ENCODE measurements at regions not wholly inside any gene's neighbourhood (a gene's known extent, or its start where the extent isn't known, plus 50 kb on each side); places are given as distances from the start of the nearest gene placed in this dataset.

DNA sequence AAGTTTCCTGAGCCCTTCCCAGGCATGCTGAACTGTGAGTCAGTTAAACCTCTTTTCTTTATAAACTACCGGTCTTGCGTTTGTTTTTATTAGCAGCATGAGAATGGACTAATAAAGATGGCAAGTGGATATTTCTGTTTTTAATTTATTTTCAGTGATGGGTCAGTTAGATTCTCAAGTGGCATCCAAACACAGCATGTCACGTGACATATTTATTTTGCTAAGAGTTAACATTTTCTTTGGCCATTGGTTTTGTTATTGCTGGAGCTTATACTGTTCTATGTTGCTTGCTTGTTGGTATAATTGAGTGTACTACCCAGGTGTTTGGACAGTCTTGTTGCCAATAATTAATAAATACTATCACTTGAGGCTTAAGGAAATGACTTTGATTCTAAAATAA, 181.7 kb upstream of the MALRD1 start:
- TF ChIP-seq ARNTL (CRISPR knock-in tag; IDR thresholded peaks at IDR 0.05; ENCODE audit: borderline replicate concordance, low read depth) (no peak), ZFP3 (CRISPR knock-in tag; IDR thresholded peaks at IDR 0.05) (no peak), OSR1 (CRISPR knock-in tag; IDR thresholded peaks at IDR 0.05) (no peak), RARB (CRISPR knock-in tag; IDR thresholded peaks at IDR 0.05) (no peak), ZNF8 (CRISPR knock-in tag; IDR thresholded peaks at IDR 0.05) (no peak), BACH2 (CRISPR knock-in tag; IDR thresholded peaks at IDR 0.05; ENCODE audit: borderline replicate concordance) (no peak), CSDC2 (CRISPR knock-in tag; IDR thresholded peaks at IDR 0.05) (no peak), ZFP30 (CRISPR knock-in tag; IDR thresholded peaks at IDR 0.05) (no peak), ESRRG (CRISPR knock-in tag; IDR thresholded peaks at IDR 0.05) (no peak), ZNF70 (CRISPR knock-in tag; IDR thresholded peaks at IDR 0.05) (no peak), TSHZ2 (CRISPR knock-in tag; IDR thresholded peaks at IDR 0.05) (no peak)
- TF ChIP-seq, protein P1, sequence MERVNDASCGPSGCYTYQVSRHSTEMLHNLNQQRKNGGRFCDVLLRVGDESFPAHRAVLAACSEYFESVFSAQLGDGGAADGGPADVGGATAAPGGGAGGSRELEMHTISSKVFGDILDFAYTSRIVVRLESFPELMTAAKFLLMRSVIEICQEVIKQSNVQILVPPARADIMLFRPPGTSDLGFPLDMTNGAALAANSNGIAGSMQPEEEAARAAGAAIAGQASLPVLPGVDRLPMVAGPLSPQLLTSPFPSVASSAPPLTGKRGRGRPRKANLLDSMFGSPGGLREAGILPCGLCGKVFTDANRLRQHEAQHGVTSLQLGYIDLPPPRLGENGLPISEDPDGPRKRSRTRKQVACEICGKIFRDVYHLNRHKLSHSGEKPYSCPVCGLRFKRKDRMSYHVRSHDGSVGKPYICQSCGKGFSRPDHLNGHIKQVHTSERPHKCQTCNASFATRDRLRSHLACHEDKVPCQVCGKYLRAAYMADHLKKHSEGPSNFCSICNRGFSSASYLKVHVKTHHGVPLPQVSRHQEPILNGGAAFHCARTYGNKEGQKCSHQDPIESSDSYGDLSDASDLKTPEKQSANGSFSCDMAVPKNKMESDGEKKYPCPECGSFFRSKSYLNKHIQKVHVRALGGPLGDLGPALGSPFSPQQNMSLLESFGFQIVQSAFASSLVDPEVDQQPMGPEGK (CRISPR knock-in tag; IDR thresholded peaks at IDR 0.05; ENCODE audit: borderline replicate concordance) = no peak
- ATAC-seq = no peak

DNA sequence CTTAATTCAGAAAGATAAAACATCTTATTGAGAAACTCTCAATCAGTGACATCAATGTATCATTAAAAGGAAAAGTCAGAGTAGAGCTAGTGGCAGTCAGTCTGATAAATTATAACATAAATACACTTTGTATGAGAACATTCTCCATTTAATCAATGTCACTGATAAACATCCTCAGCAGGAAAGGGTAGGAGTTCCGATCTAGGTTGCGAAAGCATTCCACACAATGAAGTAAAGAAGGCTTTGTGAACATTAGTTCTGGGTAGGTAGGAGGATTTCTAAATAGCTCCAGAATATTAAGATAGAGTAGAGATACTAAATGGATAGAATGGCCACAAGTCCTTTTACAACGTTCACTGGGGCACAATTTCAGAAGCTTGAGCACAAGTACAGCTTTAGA, 179.7 kb upstream of the MALRD1 start:
- TF ChIP-seq ISL1 (CRISPR knock-in tag; IDR thresholded peaks at IDR 0.05) (no peak), ZC3H10 (CRISPR knock-in tag; IDR thresholded peaks at IDR 0.05) (no peak), TOX (CRISPR knock-in tag; IDR thresholded peaks at IDR 0.05; ENCODE audit: borderline replicate concordance) (no peak), OSR1 (CRISPR knock-in tag; IDR thresholded peaks at IDR 0.05) (no peak), ZNF70 (CRISPR knock-in tag; IDR thresholded peaks at IDR 0.05) (no peak), PPARA (CRISPR knock-in tag; IDR thresholded peaks at IDR 0.05; ENCODE audit: borderline replicate concordance) (no peak), CREB5 (CRISPR knock-in tag; IDR thresholded peaks at IDR 0.05; ENCODE audit: low read depth) (no peak)
- no peak for ATAC-seq

- TF ChIP-seq BACH2 (CRISPR knock-in tag; IDR thresholded peaks at IDR 0.05; ENCODE audit: borderline replicate concordance) = no peak
- TF ChIP-seq ZFP3 (CRISPR knock-in tag; IDR thresholded peaks at IDR 0.05) = no peak
- TF ChIP-seq, protein P2, sequence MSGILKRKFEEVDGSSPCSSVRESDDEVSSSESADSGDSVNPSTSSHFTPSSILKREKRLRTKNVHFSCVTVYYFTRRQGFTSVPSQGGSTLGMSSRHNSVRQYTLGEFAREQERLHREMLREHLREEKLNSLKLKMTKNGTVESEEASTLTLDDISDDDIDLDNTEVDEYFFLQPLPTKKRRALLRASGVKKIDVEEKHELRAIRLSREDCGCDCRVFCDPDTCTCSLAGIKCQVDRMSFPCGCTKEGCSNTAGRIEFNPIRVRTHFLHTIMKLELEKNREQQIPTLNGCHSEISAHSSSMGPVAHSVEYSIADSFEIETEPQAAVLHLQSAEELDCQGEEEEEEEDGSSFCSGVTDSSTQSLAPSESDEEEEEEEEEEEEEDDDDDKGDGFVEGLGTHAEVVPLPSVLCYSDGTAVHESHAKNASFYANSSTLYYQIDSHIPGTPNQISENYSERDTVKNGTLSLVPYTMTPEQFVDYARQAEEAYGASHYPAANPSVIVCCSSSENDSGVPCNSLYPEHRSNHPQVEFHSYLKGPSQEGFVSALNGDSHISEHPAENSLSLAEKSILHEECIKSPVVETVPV (CRISPR knock-in tag; IDR thresholded peaks at IDR 0.05) = no peak
- TF ChIP-seq ZNF70 (CRISPR knock-in tag; IDR thresholded peaks at IDR 0.05) = no peak
- TF ChIP-seq, protein P3, sequence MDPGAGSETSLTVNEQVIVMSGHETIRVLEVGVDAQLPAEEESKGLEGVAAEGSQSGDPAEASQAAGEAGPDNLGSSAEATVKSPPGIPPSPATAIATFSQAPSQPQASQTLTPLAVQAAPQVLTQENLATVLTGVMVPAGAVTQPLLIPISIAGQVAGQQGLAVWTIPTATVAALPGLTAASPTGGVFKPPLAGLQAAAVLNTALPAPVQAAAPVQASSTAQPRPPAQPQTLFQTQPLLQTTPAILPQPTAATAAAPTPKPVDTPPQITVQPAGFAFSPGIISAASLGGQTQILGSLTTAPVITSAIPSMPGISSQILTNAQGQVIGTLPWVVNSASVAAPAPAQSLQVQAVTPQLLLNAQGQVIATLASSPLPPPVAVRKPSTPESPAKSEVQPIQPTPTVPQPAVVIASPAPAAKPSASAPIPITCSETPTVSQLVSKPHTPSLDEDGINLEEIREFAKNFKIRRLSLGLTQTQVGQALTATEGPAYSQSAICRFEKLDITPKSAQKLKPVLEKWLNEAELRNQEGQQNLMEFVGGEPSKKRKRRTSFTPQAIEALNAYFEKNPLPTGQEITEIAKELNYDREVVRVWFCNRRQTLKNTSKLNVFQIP (CRISPR knock-in tag; IDR thresholded peaks at IDR 0.05; ENCODE audit: borderline replicate concordance, low read depth) = no peak
- TF ChIP-seq TCF4 (CRISPR knock-in tag; IDR thresholded peaks at IDR 0.05; ENCODE audit: borderline replicate concordance) = no peak
- TF ChIP-seq, protein P1 (CRISPR knock-in tag; IDR thresholded peaks at IDR 0.05; ENCODE audit: borderline replicate concordance) = no peak
- TF ChIP-seq SNAI2 (CRISPR knock-in tag; IDR thresholded peaks at IDR 0.05) = no peak
- TF ChIP-seq OSR1 (CRISPR knock-in tag; IDR thresholded peaks at IDR 0.05) = no peak
- TF ChIP-seq GLIS3 (CRISPR knock-in tag; IDR thresholded peaks at IDR 0.05) = no peak
- no peak for ATAC-seq
Measured at GRCh38 chr10:18875477-18875876, 173.1 kb upstream of the MALRD1 start.
